ENCODE measurements at regions not wholly inside any gene's neighbourhood (a gene's known extent, or its start where the extent isn't known, plus 50 kb on each side); places are given as distances from the start of the nearest gene placed in this dataset.
A peak's percentile ranks its signal among the peaks of the same experiment; 100 is the strongest.

DNA sequence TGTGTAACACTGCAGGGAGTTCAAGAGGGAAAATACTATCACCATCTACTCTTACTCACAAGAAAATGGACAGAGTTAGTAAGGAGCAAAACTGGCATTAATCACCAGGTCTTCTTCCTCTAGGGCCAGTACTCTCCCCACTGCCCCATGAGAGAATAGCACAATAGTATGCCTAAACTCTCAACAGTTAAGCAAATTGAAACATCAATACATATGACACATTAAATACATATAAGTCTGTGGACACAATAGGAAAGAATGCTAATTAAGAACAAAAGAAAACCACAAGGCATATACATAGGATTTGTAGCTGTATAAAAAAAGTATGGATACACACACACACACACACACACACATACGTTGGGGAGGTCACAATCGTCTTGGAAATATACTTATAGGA lies 197.9 kb upstream of the BDNF start:
- DNase-seq: peak; percentile 14
- Histone ChIP-seq H3K4me1 (ENCODE audit: insufficient read depth) (peaks cover 13% of the 10 kb centered on the region), H3K36me3 (ENCODE audit: low read depth) (no peaks in the 10 kb centered on the region), H3K79me2 (ENCODE audit: insufficient read depth) (no peaks in the 10 kb centered on the region), H3K9me2 (ENCODE audit: insufficient read depth) (no peaks in the 10 kb centered on the region), H3K9me3 (ENCODE audit: low read depth) (no peaks in the 10 kb centered on the region), H3F3A (ENCODE audit: insufficient read depth) (peaks cover 11% of the 10 kb centered on the region), H4K20me1 (ENCODE audit: insufficient read depth) (no peaks in the 10 kb centered on the region), H3K4me2 (ENCODE audit: unreplicated experiment) (no peak overlapping the region), H3K27me3 (replicated peaks; ENCODE audit: insufficient read depth) (no peaks in the 10 kb centered on the region), H2AFZ (no peak overlapping the region), H3K9ac (no peak overlapping the region), H3K27ac (no peak overlapping the region), H3K4me3 (no peak overlapping the region)
- WGBS, 2 experiments (ENCODE audit: low coverage in 1 of 2, low lambda C conversion rate in 2 of 2, missing lambda C conversion rate in 2 of 2): 48 to 61% methylated on average over 2 of the region's 2 CpGs
- TF ChIP-seq EZH2phosphoT487 (IDR thresholded peaks at IDR 0.05; ENCODE audit: insufficient read depth, low read depth) (no peak), EZH2 (IDR thresholded peaks at IDR 0.05; ENCODE audit: insufficient read depth, poor library complexity, severe bottlenecking) (no peak)
- in situ Hi-C loops (cut with MboI): no loop called here

GRCh38 chr11:27896096-27896495 lies 195.8 kb upstream of the BDNF start:
- in situ Hi-C loops (cut with MboI): no loop called here
- no peaks in the 10 kb centered on the region for H3F3A ChIP-seq (ENCODE audit: insufficient read depth)
- H3K4me2 ChIP-seq (ENCODE audit: unreplicated experiment): no peak overlapping the region
- no peak overlapping the region for H2AFZ ChIP-seq
- H3K9ac ChIP-seq: no peak overlapping the region
- H3K4me3 ChIP-seq: no peak overlapping the region
- no peaks in the 10 kb centered on the region for H3K9me2 ChIP-seq (ENCODE audit: insufficient read depth)
- H3K27me3 ChIP-seq (replicated peaks; ENCODE audit: insufficient read depth): no peaks in the 10 kb centered on the region
- no peak for TF ChIP-seq EZH2 (IDR thresholded peaks at IDR 0.05; ENCODE audit: insufficient read depth, poor library complexity, severe bottlenecking)
- TF ChIP-seq EZH2phosphoT487 (IDR thresholded peaks at IDR 0.05; ENCODE audit: insufficient read depth, low read depth): no peak
- no peak for DNase-seq
- H3K4me1 ChIP-seq (ENCODE audit: insufficient read depth): 0 out of 2 replicates have a peak, but pooled peaks cover 5% of the 10 kb centered on the region
- no peaks in the 10 kb centered on the region for H3K9me3 ChIP-seq (ENCODE audit: low read depth)
- no peaks in the 10 kb centered on the region for H3K79me2 ChIP-seq (ENCODE audit: insufficient read depth)
- no peak overlapping the region for H3K27ac ChIP-seq
- H3K36me3 ChIP-seq (ENCODE audit: low read depth): no peaks in the 10 kb centered on the region
- no peaks in the 10 kb centered on the region for H4K20me1 ChIP-seq (ENCODE audit: insufficient read depth)

GRCh38 chr11:27894552-27894951 lies 194.3 kb upstream of the BDNF start:
- no peak overlapping the region for H2AFZ ChIP-seq
- H3K4me3 ChIP-seq: no peak overlapping the region
- H3F3A ChIP-seq (ENCODE audit: insufficient read depth): no peaks in the 10 kb centered on the region
- H3K4me2 ChIP-seq (ENCODE audit: unreplicated experiment): no peak overlapping the region
- no peak overlapping the region for H3K27ac ChIP-seq
- H3K9me3 ChIP-seq (ENCODE audit: low read depth): no peaks in the 10 kb centered on the region
- no peak for DNase-seq
- no peaks in the 10 kb centered on the region for H4K20me1 ChIP-seq (ENCODE audit: insufficient read depth)
- 68 to 82% methylated on average over 4 of the region's 4 CpGs for WGBS, 2 experiments (ENCODE audit: low coverage in 1 of 2, low lambda C conversion rate in 2 of 2, missing lambda C conversion rate in 2 of 2)
- no peak overlapping the region for H3K9ac ChIP-seq
- no peaks in the 10 kb centered on the region for H3K36me3 ChIP-seq (ENCODE audit: low read depth)
- no peaks in the 10 kb centered on the region for H3K9me2 ChIP-seq (ENCODE audit: insufficient read depth)
- H3K4me1 ChIP-seq (ENCODE audit: insufficient read depth): 0 out of 2 replicates have a peak, but pooled peaks cover 5% of the 10 kb centered on the region
- in situ Hi-C loops (cut with MboI): no loop called here
- H3K79me2 ChIP-seq (ENCODE audit: insufficient read depth): no peaks in the 10 kb centered on the region
- no peaks in the 10 kb centered on the region for H3K27me3 ChIP-seq (replicated peaks; ENCODE audit: insufficient read depth)
- TF ChIP-seq EZH2phosphoT487 (IDR thresholded peaks at IDR 0.05; ENCODE audit: insufficient read depth, low read depth): no peak
- TF ChIP-seq EZH2 (IDR thresholded peaks at IDR 0.05; ENCODE audit: insufficient read depth, poor library complexity, severe bottlenecking): no peak

DNA sequence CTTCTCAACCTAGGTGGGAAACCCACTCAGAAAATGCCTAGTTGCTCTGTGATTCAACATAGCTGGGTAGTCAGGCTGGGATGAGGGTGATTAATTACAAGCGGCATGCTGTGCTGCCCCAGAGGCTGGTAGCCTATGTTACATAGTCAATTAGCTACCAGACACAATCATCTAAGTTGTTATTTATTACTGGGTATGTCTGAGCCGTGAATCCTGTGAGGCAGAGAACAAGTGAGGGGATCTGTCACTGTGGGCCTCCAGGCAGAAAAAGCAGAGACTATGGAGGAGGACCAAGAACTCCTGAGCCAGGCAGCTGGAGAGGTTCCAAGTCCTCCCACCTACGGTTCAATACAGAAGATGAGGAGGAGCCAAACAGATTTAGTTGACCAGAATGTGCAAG lies 186.6 kb upstream of the BDNF start:
- no peaks in the 10 kb centered on the region for H3K27me3 ChIP-seq (replicated peaks; ENCODE audit: insufficient read depth)
- 0 out of 2 replicates have a peak, but pooled peaks cover 7% of the 10 kb centered on the region for H3F3A ChIP-seq (ENCODE audit: insufficient read depth)
- H3K4me2 ChIP-seq (ENCODE audit: unreplicated experiment): no peak overlapping the region
- H4K20me1 ChIP-seq (ENCODE audit: insufficient read depth): no peaks in the 10 kb centered on the region
- H3K4me3 ChIP-seq: no peak overlapping the region
- no peaks in the 10 kb centered on the region for H3K79me2 ChIP-seq (ENCODE audit: insufficient read depth)
- DNase-seq: no peak
- H3K27ac ChIP-seq: no peak overlapping the region
- no peak for TF ChIP-seq EZH2phosphoT487 (IDR thresholded peaks at IDR 0.05; ENCODE audit: insufficient read depth, low read depth)
- TF ChIP-seq EZH2 (IDR thresholded peaks at IDR 0.05; ENCODE audit: insufficient read depth, poor library complexity, severe bottlenecking): no peak
- H3K36me3 ChIP-seq (ENCODE audit: low read depth): no peaks in the 10 kb centered on the region
- H3K9ac ChIP-seq: no peak overlapping the region
- 31 to 39% methylated on average over 3 of the region's 3 CpGs for WGBS, 2 experiments (ENCODE audit: low coverage in 1 of 2, low lambda C conversion rate in 2 of 2, missing lambda C conversion rate in 2 of 2)
- H2AFZ ChIP-seq: no peak overlapping the region
- H3K9me2 ChIP-seq (ENCODE audit: insufficient read depth): no peaks in the 10 kb centered on the region
- peaks cover 9% of the 10 kb centered on the region; the same call in 1 of the 2 replicates for H3K4me1 ChIP-seq (ENCODE audit: insufficient read depth)
- H3K9me3 ChIP-seq (ENCODE audit: low read depth): no peaks in the 10 kb centered on the region
- in situ Hi-C loops (cut with MboI): no loop called here

Data from GM23248 (cell line).